ENCODE measurements at regions not wholly inside any gene's neighbourhood (a gene's known extent, or its start where the extent isn't known, plus 50 kb on each side); places are given as distances from the start of the nearest gene placed in this dataset.
"Not testable (repeated sequence)": the region's sequence is repeated elsewhere in the genome, so short reads cannot be mapped to it uniquely, and the experiment has no call there.

GRCh38 chr22:23470811-23471389 lies 109.2 kb downstream of the IGLL1 start:
- no peaks in the 10 kb centered on the region for H3K36me3 ChIP-seq (ENCODE audit: control insufficient read depth in 2 of 2, insufficient read depth in 2 of 2, low read length in 1 of 2)
- no peaks in the 10 kb centered on the region for H3K9me3 ChIP-seq (ENCODE audit: control insufficient read depth in 2 of 2, insufficient read depth in 1 of 2, low read depth in 1 of 2, low read length in 1 of 2)
- no peak overlapping the region for H3K4me3 ChIP-seq (ENCODE audit: low read depth in 1 of 2, low read length in 2 of 2)
- no peaks in the 10 kb centered on the region for H3K27me3 ChIP-seq (ENCODE audit: control insufficient read depth in 1 of 2, insufficient read depth in 2 of 2, low read length in 2 of 2)
- H3K4me1 ChIP-seq (ENCODE audit: control insufficient read depth in 2 of 2, insufficient read depth in 2 of 2, low read length in 1 of 2): no peaks in the 10 kb centered on the region
- H3K27ac ChIP-seq (ENCODE audit: low read depth in 2 of 2, low read length in 1 of 2): no peak overlapping the region
- WGBS, 2 donors: 91 to 93% methylated on average over 8 of the region's 8 CpGs

DNA sequence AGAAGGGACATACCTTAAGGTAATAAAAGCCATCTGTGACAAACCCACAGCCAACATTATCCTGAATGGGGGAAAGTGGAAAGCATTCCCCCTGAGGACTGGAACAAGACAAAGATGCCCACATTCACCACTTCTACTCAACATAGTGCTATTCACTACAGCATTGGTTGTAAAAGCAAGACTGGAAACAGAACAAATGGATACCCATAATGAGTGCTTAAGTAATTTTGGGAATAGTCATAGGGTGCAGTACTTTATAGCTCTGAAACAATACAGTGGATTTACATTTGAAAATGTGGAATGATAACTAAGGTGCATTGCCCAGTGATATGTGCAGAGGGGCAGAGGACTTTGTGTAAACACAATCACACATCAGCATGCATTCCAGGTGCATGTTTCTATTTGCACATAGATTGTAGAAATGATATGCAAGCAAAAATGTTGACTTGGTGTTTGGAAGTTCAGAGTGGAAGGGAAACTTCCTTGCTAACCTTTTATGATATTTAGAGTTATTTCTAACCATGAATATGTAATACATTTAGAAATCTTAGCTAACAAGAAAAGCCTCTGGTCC lies 112.3 kb downstream of the IGLL1 start:
- H3K9me3 ChIP-seq (ENCODE audit: control insufficient read depth in 2 of 2, insufficient read depth in 1 of 2, low read depth in 1 of 2, low read length in 1 of 2): no peaks in the 10 kb centered on the region
- no peaks in the 10 kb centered on the region for H3K27me3 ChIP-seq (ENCODE audit: control insufficient read depth in 1 of 2, insufficient read depth in 2 of 2, low read length in 2 of 2)
- no peak overlapping the region for H3K27ac ChIP-seq (ENCODE audit: low read depth in 2 of 2, low read length in 1 of 2)
- H3K36me3 ChIP-seq (ENCODE audit: control insufficient read depth in 2 of 2, insufficient read depth in 2 of 2, low read length in 1 of 2): no peaks in the 10 kb centered on the region
- no peak overlapping the region for H3K4me3 ChIP-seq (ENCODE audit: low read depth in 1 of 2, low read length in 2 of 2)
- H3K4me1 ChIP-seq (ENCODE audit: control insufficient read depth in 2 of 2, insufficient read depth in 2 of 2, low read length in 1 of 2): no peaks in the 10 kb centered on the region

DNA sequence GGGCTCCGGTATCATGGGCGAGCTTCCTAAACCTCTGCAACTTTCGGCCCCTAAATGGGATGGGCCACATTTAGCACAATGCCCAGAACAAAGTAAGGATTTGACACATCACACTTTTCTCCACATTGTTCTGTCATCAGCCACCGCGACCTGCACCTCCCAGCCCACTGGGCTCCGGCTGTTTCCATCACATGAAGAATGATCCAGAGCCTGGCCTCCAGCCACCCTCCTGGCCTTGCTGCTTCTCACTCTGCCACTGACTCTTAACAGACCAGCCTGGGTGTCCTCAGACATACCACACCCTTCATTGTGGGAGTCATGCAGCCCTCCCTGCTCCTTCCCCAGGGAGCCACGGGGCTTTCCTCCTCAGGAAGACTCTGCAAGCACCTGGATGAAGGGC lies 113.7 kb downstream of the IGLL1 start:
- 81 to 92% methylated on average over 7 of the region's 7 CpGs for WGBS, 2 donors
- H3K27ac ChIP-seq (ENCODE audit: low read depth in 2 of 2, low read length in 1 of 2): no peak overlapping the region
- H3K9me3 ChIP-seq (ENCODE audit: control insufficient read depth in 2 of 2, insufficient read depth in 1 of 2, low read depth in 1 of 2, low read length in 1 of 2): no peaks in the 10 kb centered on the region
- H3K27me3 ChIP-seq (ENCODE audit: control insufficient read depth in 1 of 2, insufficient read depth in 2 of 2, low read length in 2 of 2): no peaks in the 10 kb centered on the region
- H3K4me3 ChIP-seq (ENCODE audit: low read depth in 1 of 2, low read length in 2 of 2): no peak overlapping the region
- H3K4me1 ChIP-seq (ENCODE audit: control insufficient read depth in 2 of 2, insufficient read depth in 2 of 2, low read length in 1 of 2): no peaks in the 10 kb centered on the region
- no peaks in the 10 kb centered on the region for H3K36me3 ChIP-seq (ENCODE audit: control insufficient read depth in 2 of 2, insufficient read depth in 2 of 2, low read length in 1 of 2)

- H3K27me3 ChIP-seq (ENCODE audit: control insufficient read depth in 1 of 2, insufficient read depth in 2 of 2, low read length in 2 of 2); H3K9me3 ChIP-seq (ENCODE audit: control insufficient read depth in 2 of 2, insufficient read depth in 1 of 2, low read depth in 1 of 2, low read length in 1 of 2); H3K36me3 ChIP-seq (ENCODE audit: control insufficient read depth in 2 of 2, insufficient read depth in 2 of 2, low read length in 1 of 2); H3K4me3 ChIP-seq (ENCODE audit: low read depth in 1 of 2, low read length in 2 of 2); H3K4me1 ChIP-seq (ENCODE audit: control insufficient read depth in 2 of 2, insufficient read depth in 2 of 2, low read length in 1 of 2); H3K27ac ChIP-seq (ENCODE audit: low read depth in 2 of 2, low read length in 1 of 2): not testable (repeated sequence)
- WGBS, 2 donors: 52 to 65% methylated on average over 5 to 6 of the region's 6 CpGs
These were observed 115.3 kb downstream of the IGLL1 start for GRCh38 chr22:23464796-23465195.

GRCh38 chr22:23460517-23461031 lies 119.5 kb downstream of the IGLL1 start:
- H3K9me3 ChIP-seq (ENCODE audit: control insufficient read depth in 2 of 2, insufficient read depth in 1 of 2, low read depth in 1 of 2, low read length in 1 of 2); H3K4me3 ChIP-seq (ENCODE audit: low read depth in 1 of 2, low read length in 2 of 2); H3K36me3 ChIP-seq (ENCODE audit: control insufficient read depth in 2 of 2, insufficient read depth in 2 of 2, low read length in 1 of 2); H3K4me1 ChIP-seq (ENCODE audit: control insufficient read depth in 2 of 2, insufficient read depth in 2 of 2, low read length in 1 of 2); H3K27ac ChIP-seq (ENCODE audit: low read depth in 2 of 2, low read length in 1 of 2); H3K27me3 ChIP-seq (ENCODE audit: control insufficient read depth in 1 of 2, insufficient read depth in 2 of 2, low read length in 2 of 2): not testable (repeated sequence)
- 67 to 69% methylated on average over 24 of the region's 24 CpGs for WGBS, 2 donors

DNA sequence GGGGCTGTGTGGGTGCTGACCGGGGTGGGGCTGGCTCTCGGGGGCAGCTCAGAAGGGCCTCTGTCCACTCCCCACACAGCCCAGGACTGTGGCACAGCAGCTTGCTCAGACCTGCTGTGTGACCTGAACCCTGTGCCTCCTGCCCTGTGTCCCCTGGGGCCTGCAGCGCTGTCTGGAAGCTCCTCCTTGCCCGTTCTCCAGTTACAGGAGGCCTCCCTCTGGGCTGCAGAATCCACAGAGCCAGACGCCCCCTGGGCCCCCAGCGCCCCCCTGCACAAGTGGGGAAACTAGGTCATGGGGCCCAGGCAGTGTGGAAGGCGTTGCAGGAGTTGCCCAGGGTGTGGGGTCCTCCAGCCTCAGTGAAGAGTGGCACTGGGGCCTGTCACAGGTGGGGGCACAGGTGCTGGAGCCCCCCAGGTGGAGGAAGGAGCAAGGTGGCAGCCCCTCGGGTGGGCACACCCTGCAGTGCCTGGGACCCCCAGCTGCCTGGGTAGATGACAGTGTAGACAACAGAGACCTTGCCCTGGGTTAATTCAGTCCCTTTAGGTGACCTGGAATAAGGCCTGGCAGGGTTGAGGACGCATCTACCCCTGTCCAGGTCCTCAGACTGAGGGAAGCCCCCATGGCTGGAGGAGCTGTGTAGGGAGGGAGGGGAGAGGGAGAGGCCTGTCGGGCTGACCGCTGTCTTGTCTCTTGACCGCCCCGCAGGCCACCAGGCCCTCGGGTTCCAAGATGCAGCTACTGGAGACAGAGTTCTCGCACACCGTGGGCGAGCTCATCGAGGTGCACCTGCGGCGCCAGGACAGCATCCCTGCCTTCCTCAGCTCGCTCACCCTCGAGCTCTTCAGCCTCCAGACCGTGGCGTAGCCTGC lies 120.2 kb downstream of the IGLL1 start:
- H3K4me3 ChIP-seq (ENCODE audit: low read depth in 1 of 2, low read length in 2 of 2); H3K4me1 ChIP-seq (ENCODE audit: control insufficient read depth in 2 of 2, insufficient read depth in 2 of 2, low read length in 1 of 2); H3K36me3 ChIP-seq (ENCODE audit: control insufficient read depth in 2 of 2, insufficient read depth in 2 of 2, low read length in 1 of 2); H3K27me3 ChIP-seq (ENCODE audit: control insufficient read depth in 1 of 2, insufficient read depth in 2 of 2, low read length in 2 of 2); H3K27ac ChIP-seq (ENCODE audit: low read depth in 2 of 2, low read length in 1 of 2); H3K9me3 ChIP-seq (ENCODE audit: control insufficient read depth in 2 of 2, insufficient read depth in 1 of 2, low read depth in 1 of 2, low read length in 1 of 2): not testable (repeated sequence)
- 75 to 82% methylated on average over 19 to 24 of the region's 24 CpGs for WGBS, 2 donors

- H3K9me3 ChIP-seq (ENCODE audit: control insufficient read depth in 2 of 2, insufficient read depth in 1 of 2, low read depth in 1 of 2, low read length in 1 of 2): peaks cover 0 to 3% of the 10 kb centered on the region in 2 donors
- peaks cover 0 to 3% of the 10 kb centered on the region in 2 donors for H3K4me1 ChIP-seq (ENCODE audit: control insufficient read depth in 2 of 2, insufficient read depth in 2 of 2, low read length in 1 of 2)
- 78 to 90% methylated on average over 63 to 64 of the region's 64 CpGs for WGBS, 2 donors
- H3K4me3 ChIP-seq (ENCODE audit: low read depth in 1 of 2, low read length in 2 of 2): no peak overlapping the region
- H3K27me3 ChIP-seq (ENCODE audit: control insufficient read depth in 1 of 2, insufficient read depth in 2 of 2, low read length in 2 of 2): no peaks in the 10 kb centered on the region
- no peaks in the 10 kb centered on the region for H3K36me3 ChIP-seq (ENCODE audit: control insufficient read depth in 2 of 2, insufficient read depth in 2 of 2, low read length in 1 of 2)
- H3K27ac ChIP-seq (ENCODE audit: low read depth in 2 of 2, low read length in 1 of 2): no peak overlapping the region
These were observed 121.2 kb downstream of the IGLL1 start for GRCh38 chr22:23458663-23459541.

DNA sequence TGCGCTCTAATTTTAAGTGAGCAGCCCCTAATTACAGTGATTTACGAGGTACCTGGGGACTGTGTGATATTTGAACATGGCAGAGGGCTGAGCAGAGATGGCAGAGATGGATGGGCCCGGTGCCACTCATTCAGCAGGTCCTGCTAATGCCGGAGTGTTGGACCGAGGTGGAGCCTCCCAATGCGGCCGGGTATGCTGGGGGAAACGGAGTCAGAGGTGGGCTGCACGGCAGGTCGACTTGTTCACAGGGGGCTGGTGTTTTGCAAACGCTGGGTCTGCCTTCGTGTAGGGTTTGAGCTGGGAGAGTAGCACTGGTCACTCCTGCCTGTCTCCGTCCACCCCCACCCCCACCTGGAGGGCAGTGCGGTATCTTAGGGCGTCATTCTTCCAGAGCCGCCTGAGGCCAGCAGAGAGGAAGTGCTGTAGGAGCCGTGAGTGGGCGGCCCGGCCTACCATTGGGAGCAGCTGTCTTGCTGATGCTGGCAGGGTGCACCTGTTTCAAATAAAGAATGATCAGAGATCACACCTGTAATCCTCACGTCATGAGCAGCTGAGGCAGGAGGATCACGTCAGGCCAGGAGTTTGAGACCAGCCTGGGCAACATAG lies 122.6 kb downstream of the IGLL1 start:
- Histone ChIP-seq H3K4me3 (ENCODE audit: low read depth in 1 of 2, low read length in 2 of 2) (no peak overlapping the region), H3K4me1 (ENCODE audit: control insufficient read depth in 2 of 2, insufficient read depth in 2 of 2, low read length in 1 of 2) (peaks cover 0 to 3% of the 10 kb centered on the region in 2 donors), H3K36me3 (ENCODE audit: control insufficient read depth in 2 of 2, insufficient read depth in 2 of 2, low read length in 1 of 2) (no peaks in the 10 kb centered on the region), H3K27me3 (ENCODE audit: control insufficient read depth in 1 of 2, insufficient read depth in 2 of 2, low read length in 2 of 2) (no peaks in the 10 kb centered on the region), H3K9me3 (ENCODE audit: control insufficient read depth in 2 of 2, insufficient read depth in 1 of 2, low read depth in 1 of 2, low read length in 1 of 2) (peaks cover 0 to 3% of the 10 kb centered on the region in 2 donors), H3K27ac (ENCODE audit: low read depth in 2 of 2, low read length in 1 of 2) (no peak overlapping the region)
- 71 to 79% methylated on average over 21 of the region's 21 CpGs for WGBS, 2 donors

Data from esophagus (tissue), 2 donors.